Thyroid gland (tissue), 4 donors: ENCODE measurements at regions not wholly inside any gene's neighbourhood (a gene's known extent, or its start where the extent isn't known, plus 50 kb on each side); places are given as distances from the start of the nearest gene placed in this dataset.

Experiments used
- POLR2A ChIP-seq, 2 donors: fragments of 450-650 bp; IDR thresholded peaks; one replicate each; pipeline ENCODE4 v1.6.1; 2017; ENCODE audit warnings: antibody characterized with exemption in 2 of 2, mild to moderate bottlenecking in 2 of 2, moderate library complexity in 1 of 2
- TF ChIP-seq, protein P1 (sequence below), 6 experiments: fragments of 200-600 bp in 3 of 6; fragments of 450-650 bp in 3 of 6; sonication (generic) in 3 of 6; IDR thresholded peaks; one replicate each; pipeline ENCODE4 v1.5.1; 2016 to 2019; ENCODE audit warnings: antibody characterized with exemption in 6 of 6, mild to moderate bottlenecking in 2 of 6, inconsistent platforms in 1 of 6, moderate library complexity in 1 of 6

DNA sequence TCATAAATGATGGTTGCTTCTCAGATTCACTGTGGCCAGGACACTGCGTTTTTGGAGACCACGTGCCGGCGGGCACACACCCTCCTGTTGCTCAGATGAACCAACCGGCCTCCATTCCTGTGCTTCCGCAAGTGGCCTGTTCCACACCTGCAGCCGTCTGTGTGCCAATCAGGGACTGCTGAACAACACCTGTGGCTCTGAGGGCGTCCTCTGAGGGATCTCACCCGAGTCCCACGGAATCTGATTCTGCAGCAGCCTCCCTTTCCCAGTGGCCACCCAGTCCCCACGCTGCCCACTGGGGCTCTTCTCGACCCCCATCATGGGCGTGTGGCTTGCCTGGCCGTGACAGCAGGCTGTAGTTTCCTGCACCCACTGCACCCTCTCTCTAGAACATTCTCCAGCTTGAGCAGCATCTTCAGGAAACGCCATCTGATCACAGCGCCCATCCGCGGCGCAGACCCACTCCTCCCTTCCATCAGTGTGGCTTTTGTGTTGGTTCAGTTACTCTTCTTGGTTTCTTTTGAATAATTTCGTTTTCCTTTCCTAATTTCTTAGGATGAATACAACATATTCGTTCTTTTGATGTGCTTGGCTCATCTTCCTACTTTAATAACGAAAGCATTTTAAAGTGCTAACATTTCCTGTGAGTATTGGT is 65.1 kb upstream of the SLC22A11 start:
- TF ChIP-seq, protein P1, sequence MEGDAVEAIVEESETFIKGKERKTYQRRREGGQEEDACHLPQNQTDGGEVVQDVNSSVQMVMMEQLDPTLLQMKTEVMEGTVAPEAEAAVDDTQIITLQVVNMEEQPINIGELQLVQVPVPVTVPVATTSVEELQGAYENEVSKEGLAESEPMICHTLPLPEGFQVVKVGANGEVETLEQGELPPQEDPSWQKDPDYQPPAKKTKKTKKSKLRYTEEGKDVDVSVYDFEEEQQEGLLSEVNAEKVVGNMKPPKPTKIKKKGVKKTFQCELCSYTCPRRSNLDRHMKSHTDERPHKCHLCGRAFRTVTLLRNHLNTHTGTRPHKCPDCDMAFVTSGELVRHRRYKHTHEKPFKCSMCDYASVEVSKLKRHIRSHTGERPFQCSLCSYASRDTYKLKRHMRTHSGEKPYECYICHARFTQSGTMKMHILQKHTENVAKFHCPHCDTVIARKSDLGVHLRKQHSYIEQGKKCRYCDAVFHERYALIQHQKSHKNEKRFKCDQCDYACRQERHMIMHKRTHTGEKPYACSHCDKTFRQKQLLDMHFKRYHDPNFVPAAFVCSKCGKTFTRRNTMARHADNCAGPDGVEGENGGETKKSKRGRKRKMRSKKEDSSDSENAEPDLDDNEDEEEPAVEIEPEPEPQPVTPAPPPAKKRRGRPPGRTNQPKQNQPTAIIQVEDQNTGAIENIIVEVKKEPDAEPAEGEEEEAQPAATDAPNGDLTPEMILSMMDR (IDR thresholded peaks at IDR 0.05), result no peak
- no peak for TF ChIP-seq POLR2A (IDR thresholded peaks at IDR 0.05)
